DND-41 (cell line): ENCODE measurements at regions not wholly inside any gene's neighbourhood (a gene's known extent, or its start where the extent isn't known, plus 50 kb on each side); places are given as distances from the start of the nearest gene placed in this dataset.

Experiments used
- EZH2 ChIP-seq: IDR thresholded peaks from 3 replicates; pipeline ENCODE4 v1.6.1; 2012; ENCODE audit warnings: borderline replicate concordance, low read depth, mild to moderate bottlenecking, moderate library complexity, low read length, inconsistent platforms; ENCODE audit not compliant: severe bottlenecking
- TF ChIP-seq, protein P1 (sequence below): IDR thresholded peaks from 2 replicates; pipeline ENCODE4 v1.5.1; 2012; ENCODE audit warnings: borderline replicate concordance, low read length, moderate library complexity, mild to moderate bottlenecking; ENCODE audit not compliant: poor library complexity, severe bottlenecking; ENCODE audit errors: extremely low read depth

DNA sequence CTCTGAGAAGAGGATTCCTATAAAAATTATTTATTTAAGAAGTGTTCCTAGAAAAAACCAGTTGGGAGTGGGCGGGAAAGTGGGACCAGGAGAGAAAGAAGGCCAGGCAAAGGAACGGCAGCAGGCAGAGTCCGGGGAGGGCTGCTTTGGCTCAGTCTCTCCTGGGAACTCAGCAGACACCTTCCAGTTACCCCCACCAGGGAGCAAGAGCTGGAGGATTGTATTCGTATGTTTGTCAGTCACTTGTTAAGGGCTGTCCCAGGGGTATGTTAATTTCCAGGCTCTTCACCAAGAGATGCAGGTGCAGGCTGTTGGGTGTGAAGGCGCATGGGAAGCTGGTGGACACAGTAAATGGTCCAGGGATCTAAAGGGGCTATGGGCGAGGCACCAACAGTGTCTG lies 53.0 kb upstream of the CHD6 start:
- TF ChIP-seq, protein P1, sequence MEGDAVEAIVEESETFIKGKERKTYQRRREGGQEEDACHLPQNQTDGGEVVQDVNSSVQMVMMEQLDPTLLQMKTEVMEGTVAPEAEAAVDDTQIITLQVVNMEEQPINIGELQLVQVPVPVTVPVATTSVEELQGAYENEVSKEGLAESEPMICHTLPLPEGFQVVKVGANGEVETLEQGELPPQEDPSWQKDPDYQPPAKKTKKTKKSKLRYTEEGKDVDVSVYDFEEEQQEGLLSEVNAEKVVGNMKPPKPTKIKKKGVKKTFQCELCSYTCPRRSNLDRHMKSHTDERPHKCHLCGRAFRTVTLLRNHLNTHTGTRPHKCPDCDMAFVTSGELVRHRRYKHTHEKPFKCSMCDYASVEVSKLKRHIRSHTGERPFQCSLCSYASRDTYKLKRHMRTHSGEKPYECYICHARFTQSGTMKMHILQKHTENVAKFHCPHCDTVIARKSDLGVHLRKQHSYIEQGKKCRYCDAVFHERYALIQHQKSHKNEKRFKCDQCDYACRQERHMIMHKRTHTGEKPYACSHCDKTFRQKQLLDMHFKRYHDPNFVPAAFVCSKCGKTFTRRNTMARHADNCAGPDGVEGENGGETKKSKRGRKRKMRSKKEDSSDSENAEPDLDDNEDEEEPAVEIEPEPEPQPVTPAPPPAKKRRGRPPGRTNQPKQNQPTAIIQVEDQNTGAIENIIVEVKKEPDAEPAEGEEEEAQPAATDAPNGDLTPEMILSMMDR, result no peak
- TF ChIP-seq EZH2, result no peak
